ENCODE measurements at regions not wholly inside any gene's neighbourhood (a gene's known extent, or its start where the extent isn't known, plus 50 kb on each side); places are given as distances from the start of the nearest gene placed in this dataset.

- TF ChIP-seq ERG (CRISPR knock-in tag; IDR thresholded peaks at IDR 0.05) = peak; percentile 69; the same call in 1 of the 2 replicates
- no peak for TF ChIP-seq USF2 (CRISPR knock-in tag; IDR thresholded peaks at IDR 0.05)
- TF ChIP-seq ATF3 (CRISPR knock-in tag; conservative IDR thresholded peaks at IDR 0.05) = no peak
- no peak for TF ChIP-seq STAT6 (CRISPR knock-in tag; conservative IDR thresholded peaks at IDR 0.05; ENCODE audit: low read depth)
- TF ChIP-seq HMGA2 (CRISPR knock-in tag; IDR thresholded peaks at IDR 0.05) = no peak
- TF ChIP-seq ZNF532 (CRISPR knock-in tag; IDR thresholded peaks at IDR 0.05; ENCODE audit: borderline replicate concordance) = peak; percentile 80
- peak; percentile 92; the same call in 1 of the 2 replicates for TF ChIP-seq ZNF416 (CRISPR knock-in tag; IDR thresholded peaks at IDR 0.05)
- TF ChIP-seq SMAD4 (CRISPR knock-in tag; IDR thresholded peaks at IDR 0.05) = no peak
- no peak for TF ChIP-seq ZNF423 (CRISPR knock-in tag; IDR thresholded peaks at IDR 0.05)
- no peak for TF ChIP-seq OVOL2 (CRISPR knock-in tag; IDR thresholded peaks at IDR 0.05; ENCODE audit: borderline replicate concordance)
- no peak for TF ChIP-seq NR3C1 (CRISPR knock-in tag; conservative IDR thresholded peaks at IDR 0.05; ENCODE audit: low read depth)
- TF ChIP-seq ATF6 (CRISPR knock-in tag; IDR thresholded peaks at IDR 0.05) = no peak
- TF ChIP-seq ATF2 (CRISPR knock-in tag; IDR thresholded peaks at IDR 0.05; ENCODE audit: borderline replicate concordance, low read depth) = no peak
- TF ChIP-seq FOXP1 (CRISPR knock-in tag; IDR thresholded peaks at IDR 0.05; ENCODE audit: borderline replicate concordance) = no peak
- no peak for TF ChIP-seq JUN (CRISPR knock-in tag; IDR thresholded peaks at IDR 0.05)
- no peak for TF ChIP-seq CREM (CRISPR knock-in tag; IDR thresholded peaks at IDR 0.05)
- peak; percentile 94 for TF ChIP-seq ZNF425 (CRISPR knock-in tag; conservative IDR thresholded peaks at IDR 0.05)
- no peak for TF ChIP-seq ESRRA (CRISPR knock-in tag; IDR thresholded peaks at IDR 0.05; ENCODE audit: borderline replicate concordance)
- TF ChIP-seq GRHL2 (CRISPR knock-in tag; IDR thresholded peaks at IDR 0.05; ENCODE audit: insufficient replicate concordance, severe bottlenecking) = no peak
- TF ChIP-seq RELA (CRISPR knock-in tag; IDR thresholded peaks at IDR 0.05; ENCODE audit: borderline replicate concordance) = no peak
- no peak for TF ChIP-seq ZNF138 (CRISPR knock-in tag; conservative IDR thresholded peaks at IDR 0.05)
- peak; percentile 80 for TF ChIP-seq NFATC4 (CRISPR knock-in tag; IDR thresholded peaks at IDR 0.05)
- no peak for TF ChIP-seq CDX4 (CRISPR knock-in tag; IDR thresholded peaks at IDR 0.05; ENCODE audit: borderline replicate concordance)
- TF ChIP-seq PRRX2 (CRISPR knock-in tag; IDR thresholded peaks at IDR 0.05) = peak; percentile 95
Measured at GRCh38 chr13:55569082-55569481, 1571.6 kb upstream of the PRR20A start (continued).
